ENCODE measurements at regions not wholly inside any gene's neighbourhood (a gene's known extent, or its start where the extent isn't known, plus 50 kb on each side); places are given as distances from the start of the nearest gene placed in this dataset.
"Not testable (repeated sequence)": the region's sequence is repeated elsewhere in the genome, so short reads cannot be mapped to it uniquely, and the experiment has no call there.

DNA sequence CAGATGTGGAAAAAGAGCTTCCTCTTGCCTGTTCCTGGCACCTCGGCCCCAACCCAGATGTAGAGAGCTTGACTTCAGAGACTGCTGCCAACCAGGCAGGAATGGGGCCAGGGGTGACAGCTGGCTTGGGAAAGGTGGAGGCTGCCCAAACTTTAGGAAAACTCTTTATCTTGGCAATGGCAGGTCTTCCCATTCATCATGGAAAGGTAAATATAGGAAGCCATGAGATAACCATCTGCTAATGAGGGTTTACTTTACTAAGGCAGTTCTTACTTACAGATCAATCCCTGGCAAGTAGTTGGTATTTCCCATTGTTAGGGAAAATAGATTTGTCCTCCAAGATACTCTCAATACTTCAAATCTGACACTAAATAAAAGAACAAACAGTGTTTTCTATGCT, 143.1 kb upstream of the NUDT4 start:
- no peak for DNase-seq (ENCODE audit: low read depth in 4 of 4, low spot score in 3 of 4)

DNA sequence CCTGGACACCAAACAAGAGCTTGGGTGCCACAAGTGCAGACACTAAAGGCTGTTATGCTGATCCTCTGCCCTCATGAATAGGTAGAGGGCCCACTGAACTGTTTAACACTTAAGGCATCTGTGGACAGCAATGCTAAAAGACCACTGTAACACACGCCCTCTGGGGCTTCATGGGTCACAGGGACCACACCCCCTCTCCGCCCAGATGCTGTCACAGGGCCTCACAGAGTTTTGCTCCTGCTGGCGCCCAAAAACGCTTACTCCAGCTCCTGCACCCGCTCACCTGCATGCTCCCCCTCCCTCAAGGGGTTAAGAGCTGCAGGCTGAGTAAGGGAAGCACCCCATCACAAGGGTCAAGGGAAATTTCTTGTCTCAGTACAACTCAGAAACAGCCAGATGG, 141.8 kb upstream of the NUDT4 start:
- no peak for DNase-seq (ENCODE audit: low read depth in 4 of 4, low spot score in 3 of 4)

DNA sequence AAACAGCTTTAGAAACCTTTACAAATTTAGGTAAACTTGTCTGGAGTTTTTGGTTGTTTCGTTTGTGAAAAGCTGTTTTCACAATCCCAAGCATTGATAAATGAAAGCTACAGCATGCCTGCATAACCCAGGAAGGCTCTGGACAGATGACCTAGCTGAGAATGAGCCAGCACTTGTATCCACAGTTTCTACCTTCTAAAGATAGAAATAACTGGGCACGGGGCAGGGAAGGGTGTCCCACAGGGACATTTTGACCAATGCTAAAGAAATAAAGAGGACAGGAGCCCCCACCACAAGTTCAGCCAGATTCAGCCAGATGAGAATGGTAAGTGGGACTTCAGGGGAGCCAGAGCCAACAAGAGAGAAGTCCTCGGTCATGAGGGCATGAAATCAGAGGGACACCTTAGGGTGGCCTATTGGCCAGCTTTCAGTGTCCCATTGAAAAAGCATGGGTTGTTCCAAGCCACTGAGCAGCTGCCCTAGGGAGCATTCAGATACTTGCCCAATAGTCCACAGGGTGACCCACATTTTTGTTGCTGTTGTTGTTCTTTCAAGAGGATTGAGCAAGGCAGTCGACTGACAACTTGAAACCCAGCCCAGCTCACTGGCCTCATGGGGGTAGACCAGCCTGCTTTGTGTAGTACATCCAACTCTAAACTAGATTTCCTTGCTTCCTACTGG, 140.3 kb upstream of the NUDT4 start:
- no peak for DNase-seq (ENCODE audit: low read depth in 4 of 4, low spot score in 3 of 4)

DNA sequence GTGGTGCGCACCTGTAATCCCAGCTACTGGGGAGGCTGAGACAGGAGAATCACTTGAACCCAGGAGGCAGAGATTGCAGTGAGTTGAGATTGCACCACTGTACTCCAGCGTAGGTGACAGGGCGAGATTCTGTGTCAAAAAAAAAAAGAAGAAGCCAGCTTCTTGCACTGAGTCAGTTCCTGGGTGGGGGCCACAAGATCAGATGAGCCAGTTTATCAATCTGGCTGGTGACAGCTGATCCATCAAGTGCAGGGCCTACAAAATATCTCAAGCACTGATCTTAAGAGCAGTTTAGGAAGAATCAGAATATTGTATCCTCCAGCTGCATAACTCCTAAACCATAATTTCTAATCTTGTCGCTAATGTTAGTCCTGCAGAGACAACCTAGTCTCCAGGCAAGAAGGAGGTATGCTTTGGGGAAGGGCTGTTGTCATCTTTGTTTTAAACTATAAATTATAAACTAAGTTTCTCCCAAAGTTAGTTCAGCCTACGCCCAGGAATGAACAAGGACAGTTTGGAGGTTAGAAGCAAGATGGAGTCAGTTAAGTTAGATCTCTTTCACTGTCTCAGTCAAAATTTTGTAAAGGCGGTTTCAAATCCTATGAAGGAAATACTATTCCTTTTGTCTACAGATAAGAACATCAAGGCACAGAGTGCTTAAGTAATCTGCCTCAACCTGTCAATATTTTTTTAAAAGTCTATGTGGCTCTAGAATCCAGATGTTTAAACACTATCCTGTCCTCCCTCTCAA, 139.0 kb upstream of the NUDT4 start:
- not testable (repeated sequence) for DNase-seq (ENCODE audit: low read depth in 4 of 4, low spot score in 3 of 4)

DNA sequence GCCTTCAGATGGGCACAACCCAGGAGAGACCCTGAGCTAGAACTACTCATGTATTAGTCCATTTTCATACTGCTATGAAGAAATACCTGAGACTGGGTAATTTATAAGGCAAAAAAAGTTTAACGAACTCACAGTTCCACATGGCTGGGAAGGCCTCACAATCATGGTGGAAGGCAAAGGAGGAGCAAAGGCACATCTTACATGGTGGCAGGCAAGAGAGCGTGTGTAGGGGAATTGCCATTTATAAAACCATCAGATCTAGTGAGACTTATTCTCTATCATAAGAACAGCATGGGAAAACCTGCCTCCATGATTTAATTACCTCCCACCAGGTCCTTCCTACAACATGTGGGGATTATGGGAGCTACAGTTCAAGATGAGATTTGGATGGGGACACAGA, 137.9 kb upstream of the NUDT4 start:
- not testable (repeated sequence) for DNase-seq (ENCODE audit: low read depth in 4 of 4, low spot score in 3 of 4)

DNA sequence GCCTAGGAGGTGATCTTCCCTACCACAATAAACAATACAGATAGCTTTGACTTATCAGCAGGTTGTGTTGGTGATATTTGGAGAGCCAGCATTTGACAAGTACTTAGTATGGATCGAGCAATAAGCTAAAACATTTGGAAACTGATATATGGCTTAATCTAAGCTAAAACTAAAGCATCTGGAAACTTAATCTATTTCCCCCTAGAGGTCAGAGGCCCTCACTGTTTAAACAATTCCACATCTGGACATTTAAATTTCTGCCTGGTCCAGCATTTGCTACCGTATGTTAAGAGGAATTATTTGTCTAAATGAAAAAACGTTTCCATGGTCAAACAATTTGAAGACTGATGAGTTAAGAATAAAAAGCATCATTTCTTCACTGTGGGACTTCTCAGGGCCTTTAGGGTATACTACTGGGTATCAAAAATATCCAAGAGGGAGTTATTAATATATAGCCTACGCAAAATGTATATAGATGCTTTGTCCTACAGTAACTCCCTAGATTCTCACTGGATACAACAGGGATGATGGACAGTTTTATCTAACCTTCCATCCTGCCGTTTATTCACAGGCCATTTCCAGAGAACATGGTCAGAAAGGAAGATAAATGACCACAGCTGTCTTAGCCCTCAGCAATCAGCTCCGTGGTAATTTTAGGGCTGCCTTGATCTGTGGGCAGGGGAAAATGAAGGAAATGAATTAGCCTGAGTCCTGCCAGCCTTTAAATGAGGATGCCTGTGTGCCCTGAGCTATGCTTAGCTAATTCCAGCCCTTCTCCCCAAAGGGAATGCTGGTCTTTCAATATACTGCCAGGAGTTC, 135.4 kb upstream of the NUDT4 start:
- DNase-seq (ENCODE audit: low read depth in 4 of 4, low spot score in 3 of 4), result no peak

DNA sequence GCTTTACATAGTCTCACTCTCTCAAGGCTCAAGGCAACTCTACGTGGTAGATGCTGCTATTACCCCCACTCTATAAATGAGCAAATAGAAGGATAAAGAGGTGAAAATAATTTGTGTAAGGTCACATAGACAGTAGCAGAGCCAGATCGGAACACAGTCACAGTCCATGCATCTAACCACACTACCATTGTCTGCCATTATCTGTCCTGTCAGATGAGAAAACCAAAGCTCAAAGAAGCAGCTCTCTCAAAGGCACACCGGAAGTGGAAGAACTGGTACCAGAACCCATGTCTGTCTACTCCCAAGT, 134.4 kb upstream of the NUDT4 start:
- no peak for DNase-seq (ENCODE audit: low read depth in 4 of 4, low spot score in 3 of 4)

DNA sequence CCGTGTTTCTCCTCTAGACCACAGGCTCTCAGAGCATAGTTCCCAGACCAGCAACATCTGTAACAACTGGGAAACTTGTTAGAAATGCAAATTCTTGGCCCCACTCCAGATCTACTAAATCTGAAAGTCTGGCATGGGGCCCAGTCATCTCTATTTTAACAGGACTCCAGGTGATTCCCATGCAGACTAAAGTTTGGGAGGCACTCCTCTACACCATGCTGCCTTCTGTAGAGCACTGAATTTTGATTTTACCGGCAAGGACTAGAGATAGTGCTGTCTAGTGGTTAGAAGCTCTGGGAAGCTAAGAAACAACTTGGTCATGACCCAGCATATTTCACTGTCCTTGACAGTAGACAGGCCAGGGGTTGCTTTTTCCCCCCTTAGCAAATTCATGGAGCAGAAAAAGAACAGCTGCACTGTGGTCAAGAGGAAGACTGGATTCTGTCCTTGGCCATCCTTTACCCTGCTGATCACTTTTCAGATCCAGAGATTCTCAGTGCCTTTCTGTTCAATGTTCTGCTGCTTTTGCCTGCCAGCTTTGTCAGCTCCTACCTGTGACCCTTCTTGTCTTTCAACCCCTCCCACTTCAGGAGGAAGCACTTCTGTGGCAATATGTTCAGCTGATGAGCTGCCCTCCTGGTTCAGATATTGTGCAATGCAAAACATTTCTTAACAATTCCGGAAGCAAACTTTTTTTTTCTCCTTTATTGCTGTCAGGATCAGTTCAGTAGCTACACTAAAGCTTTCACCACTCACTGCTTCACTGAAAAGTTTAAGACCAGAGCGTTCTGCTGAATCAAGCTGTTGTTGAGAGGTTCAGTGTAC, 133.8 kb upstream of the NUDT4 start:
- DNase-seq (ENCODE audit: low read depth in 4 of 4, low spot score in 3 of 4), result peak in 3 of 4 donors; percentile 39 to 49 (median 47)

DNA sequence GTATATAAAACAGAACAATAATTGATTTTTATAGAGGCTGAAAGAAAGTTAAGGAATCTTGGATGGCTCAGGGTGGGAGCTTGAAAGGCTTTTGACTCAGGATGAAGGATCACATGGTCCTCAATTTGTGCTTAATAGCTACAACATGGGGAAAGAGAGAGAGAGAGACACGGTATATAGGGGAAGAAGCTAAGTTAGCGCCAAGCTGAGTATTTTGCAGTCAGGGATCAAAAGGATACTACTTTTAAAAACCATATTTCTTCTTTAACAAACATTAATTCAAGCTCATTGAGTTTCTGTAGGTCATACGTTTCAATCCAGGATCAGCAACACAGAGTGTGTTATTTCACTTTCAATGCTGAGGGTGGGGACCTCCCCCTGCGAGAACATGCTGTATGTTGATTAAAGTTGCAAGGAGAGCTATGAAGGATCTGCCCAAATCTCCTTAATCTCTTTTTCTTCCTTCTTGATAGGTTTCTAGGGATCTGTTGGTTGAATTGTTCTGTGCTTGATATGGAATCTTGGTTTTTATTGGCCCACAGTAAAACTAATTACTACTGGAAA, 133.1 kb upstream of the NUDT4 start:
- DNase-seq (ENCODE audit: low read depth in 4 of 4, low spot score in 3 of 4), result no peak

DNA sequence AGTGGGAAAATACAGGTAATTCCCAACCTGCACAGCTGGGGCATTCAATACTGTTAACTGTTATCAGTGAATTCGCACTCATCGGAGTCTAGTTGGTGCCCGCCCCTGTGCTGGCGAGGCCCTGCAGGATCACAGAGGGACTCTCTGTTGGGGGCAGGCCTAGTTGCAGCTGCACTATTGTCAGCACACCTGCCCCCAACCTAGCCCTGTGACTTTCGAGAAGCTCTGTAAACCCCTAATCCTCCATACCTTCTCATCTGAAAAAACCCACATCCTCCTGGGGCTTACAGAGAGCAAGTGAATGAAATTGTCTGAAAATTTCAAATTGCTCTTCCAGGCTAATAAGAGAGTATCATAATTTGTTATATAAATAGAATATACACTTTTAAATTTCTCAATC, 132.2 kb upstream of the NUDT4 start:
- no peak for DNase-seq (ENCODE audit: low read depth in 4 of 4, low spot score in 3 of 4)

DNA sequence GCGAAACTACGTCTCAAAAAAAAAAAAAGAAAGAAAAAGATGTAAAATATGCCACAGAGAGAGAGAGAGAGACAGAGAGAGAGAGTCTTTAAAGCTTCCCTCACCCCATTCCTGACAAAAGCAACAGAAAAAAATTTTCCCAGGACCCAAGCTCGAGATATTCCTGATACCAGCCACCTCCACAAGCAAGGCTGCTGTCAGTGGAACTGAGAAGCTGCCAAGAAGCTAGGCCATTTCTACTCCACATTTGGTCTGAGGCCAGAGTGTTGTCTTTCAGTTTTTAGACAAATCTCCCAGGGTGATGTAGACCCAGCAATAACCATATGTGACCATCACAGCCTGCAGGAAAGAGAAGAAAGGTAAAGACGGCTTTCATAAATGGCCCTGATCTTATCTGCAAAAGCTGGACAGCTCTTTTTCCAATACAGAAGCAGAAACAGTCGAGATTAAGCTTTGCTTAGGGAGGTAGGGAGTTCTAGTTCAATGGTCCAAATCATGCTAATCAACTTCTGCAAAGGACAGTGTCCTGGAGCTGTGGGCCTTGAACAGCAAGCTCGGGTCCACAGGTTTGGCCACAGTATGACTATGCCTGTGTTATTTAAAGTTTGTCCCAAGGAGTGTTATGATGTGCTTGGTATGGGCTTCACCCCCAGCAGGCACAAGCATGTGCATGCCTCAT, 130.3 kb upstream of the NUDT4 start:
- no peak for DNase-seq (ENCODE audit: low read depth in 4 of 4, low spot score in 3 of 4)

DNA sequence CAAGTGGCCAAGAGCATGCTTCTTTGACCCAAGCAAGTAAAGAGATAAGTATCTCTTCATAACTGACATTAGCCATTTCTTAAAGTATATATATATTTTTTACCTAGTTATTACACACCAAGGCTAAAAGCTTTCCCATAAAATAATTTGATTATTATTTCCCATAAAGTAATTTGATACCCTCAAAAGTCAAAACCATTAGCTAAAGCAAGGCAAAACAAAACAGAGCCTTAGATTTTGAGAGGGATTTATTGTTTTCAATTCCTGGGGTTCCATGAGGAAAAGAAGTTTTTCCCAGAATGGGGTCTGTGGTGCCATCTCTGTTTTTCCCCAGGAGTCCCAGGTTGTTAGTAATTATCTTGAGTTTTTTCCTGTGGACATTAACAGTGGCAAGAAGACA, 125.5 kb upstream of the NUDT4 start:
- no peak for DNase-seq (ENCODE audit: low read depth in 4 of 4, low spot score in 3 of 4)

DNA sequence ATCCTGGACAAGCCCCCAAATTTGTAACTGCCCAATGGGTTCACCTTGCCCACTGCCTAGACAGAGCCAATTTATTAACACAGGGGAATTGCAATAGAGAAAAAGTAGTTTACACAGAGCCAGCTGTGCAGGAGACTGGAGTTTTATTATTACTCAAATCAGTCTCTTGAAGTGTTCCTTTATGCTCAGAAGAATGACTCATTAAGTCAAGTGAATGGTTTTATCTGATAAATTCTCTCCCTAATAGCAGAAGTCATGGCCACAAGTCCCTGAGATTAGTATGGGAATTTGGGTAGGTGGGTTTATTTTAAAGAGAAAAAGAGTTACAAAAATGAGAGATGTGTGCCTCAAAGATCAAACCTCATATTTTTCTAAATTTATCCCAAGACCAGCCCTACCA, 122.8 kb upstream of the NUDT4 start:
- no peak for DNase-seq (ENCODE audit: low read depth in 4 of 4, low spot score in 3 of 4)

DNA sequence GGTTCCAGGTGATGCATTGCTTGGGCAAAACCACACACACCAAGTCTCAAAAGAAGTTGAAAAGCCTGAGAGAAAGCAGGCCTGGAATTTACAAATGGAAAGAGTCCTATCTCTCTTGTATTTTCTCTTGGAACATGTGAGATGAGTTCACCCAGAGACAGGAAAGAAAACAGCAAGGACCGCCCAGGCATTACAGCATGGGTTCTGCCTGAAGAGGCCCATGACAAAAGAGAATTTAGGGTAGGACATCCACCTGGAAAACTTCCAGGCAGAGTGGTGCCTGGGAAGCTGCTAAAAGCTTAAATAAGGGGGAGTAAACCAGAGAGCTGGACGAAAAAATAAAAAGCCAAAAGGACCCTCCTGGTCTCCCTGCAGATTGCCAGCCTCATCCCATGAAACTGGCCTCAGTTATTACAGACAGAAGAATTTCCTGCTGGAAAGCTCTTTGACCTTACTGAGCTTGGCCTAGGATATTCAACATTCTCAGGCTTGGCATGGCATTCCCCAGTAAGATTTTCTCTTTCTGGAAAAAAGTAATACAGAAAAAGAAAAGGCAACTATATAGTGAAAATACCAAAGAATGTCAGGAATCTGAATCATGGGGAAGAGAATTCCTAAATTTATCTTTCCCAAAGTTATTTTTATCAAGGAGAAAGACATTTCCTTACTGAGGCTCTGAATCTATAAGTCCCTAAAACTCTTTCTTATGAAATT, 121.3 kb upstream of the NUDT4 start:
- DNase-seq (ENCODE audit: low read depth in 4 of 4, low spot score in 3 of 4), result no peak

DNA sequence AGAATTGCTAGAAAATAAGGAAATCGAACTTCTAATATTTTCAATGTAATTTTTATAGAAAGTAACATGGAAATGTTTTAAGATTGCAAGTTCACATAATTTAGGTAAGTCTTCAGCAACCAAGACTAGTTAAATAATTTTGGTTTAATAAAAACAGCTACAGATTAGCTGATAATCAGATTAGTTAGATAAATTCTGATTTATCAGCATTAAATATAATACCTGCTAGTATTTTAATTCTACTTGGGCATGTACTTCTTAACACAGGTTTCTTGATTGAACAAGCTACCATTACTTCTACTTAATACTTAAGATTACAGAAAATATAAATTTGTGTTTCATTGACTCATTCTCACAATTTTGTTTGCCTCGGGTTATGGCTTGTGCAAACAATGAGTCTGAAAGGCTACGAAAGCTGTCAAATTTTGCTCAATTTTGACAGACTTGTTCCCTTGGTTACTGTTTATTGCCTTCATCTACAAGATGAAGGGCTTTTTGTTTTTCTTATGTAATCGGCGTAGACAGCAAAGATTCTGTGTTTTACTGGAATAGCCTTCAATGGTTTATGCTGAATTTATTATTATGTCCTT, 116.1 kb upstream of the NUDT4 start:
- DNase-seq (ENCODE audit: low read depth in 4 of 4, low spot score in 3 of 4), result no peak

DNA sequence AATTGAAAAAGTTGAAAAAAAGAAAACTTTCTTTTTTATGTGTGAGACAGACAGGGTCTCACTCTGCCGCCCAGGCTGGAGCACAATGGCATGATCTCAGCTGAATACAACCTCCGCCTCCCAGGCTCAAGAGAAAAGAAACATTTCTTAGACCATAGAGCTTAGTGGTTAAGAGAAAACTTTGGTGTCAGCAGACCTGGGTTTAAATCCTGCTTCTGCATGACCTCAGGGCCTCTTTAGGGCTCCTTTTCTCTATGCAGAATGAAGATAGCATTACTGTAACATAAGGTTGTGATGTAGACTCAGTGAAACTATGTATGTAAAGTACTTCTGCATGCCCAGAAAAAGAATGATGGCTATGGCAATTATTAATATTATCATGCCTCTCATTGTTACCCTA, 104.7 kb upstream of the NUDT4 start:
- DNase-seq (ENCODE audit: low read depth in 4 of 4, low spot score in 3 of 4), result no peak

DNA sequence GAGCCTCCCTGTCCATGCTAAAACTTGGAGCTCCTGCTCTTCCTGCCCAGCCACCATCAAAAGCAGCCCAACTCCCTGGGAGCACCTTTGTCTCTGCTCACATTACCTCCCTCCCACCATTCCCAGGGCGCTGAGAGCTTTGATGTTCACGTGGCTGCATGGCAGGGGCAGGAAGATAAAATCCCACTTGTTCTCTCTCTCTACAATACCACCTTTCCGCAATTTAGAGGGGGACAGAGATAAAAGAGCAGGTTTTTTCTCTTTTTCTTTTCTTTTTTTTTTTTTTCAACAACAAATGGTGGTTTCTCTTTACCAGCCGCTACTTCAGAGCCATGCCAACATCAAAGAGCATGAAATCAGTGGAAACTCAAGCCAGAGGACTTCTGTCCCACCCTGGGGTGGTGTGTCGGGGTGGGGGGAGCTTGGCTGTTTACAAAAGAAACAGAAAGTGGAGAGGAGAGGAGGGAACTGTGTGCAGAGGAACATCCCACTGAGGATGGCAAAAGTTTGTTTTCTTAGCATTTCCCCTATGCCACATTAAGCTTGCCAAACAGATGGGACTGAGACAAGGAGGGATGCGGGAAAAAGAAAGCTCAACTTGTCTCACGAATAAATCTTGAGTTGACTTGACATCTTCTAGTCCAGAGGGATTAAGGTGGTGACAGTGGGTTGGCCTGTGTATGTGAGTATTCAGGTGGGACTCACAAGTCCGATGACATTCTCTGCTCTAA, 103.7 kb upstream of the NUDT4 start:
- peak in 2 of 4 donors; percentile 16 to 37 for DNase-seq (ENCODE audit: low read depth in 4 of 4, low spot score in 3 of 4)

DNA sequence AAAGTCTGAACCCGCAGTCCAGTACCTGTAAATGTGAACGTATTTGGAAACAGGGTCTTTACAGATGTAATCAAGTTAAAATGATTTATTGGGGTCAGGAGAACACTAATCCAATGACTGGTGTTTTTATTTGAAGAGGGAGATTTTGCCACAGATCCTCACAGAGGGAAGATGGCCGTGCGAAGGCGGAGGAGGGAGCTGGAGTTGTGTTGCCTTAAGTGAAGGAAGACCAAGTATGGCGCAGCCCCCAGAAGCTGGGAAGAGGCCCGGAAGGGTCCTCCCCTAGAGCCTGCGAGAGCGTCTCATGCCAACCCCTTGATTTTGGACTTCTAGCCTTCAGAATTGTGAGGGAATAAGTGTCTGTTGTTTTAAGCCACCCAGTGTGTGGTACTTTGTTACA, 102.8 kb upstream of the NUDT4 start:
- DNase-seq (ENCODE audit: low read depth in 4 of 4, low spot score in 3 of 4), result no peak
